HEK293 (cell line): ENCODE measurements at regions not wholly inside any gene's neighbourhood (a gene's known extent, or its start where the extent isn't known, plus 50 kb on each side); places are given as distances from the start of the nearest gene placed in this dataset.

ENCODE experiments used
- CTCF ChIA-PET: fragments of 350-600 bp; formaldehyde crosslinking; extraction: SDS; loops from one replicate; lab custom pipeline; 2021; ENCODE audit warnings: antibody characterized with exemption; lab: Yijun Ruan, JAX
- POLR2A ChIA-PET: fragments of 300-600 bp; formaldehyde crosslinking; extraction: SDS; loops from one replicate; lab custom pipeline; 2020; ENCODE audit warnings: antibody characterized with exemption, inconsistent platforms; lab: Yijun Ruan, JAX
- H3K27ac ChIP-seq: fragments of 200-500 bp; sonication (Bioruptor generic); 2 replicates; pipeline ENCODE4 v1.5.1; 2014; ENCODE audit warnings: low read depth, low read length, control low read depth, inconsistent platforms; ENCODE audit errors: extremely low read depth
- H3K36me3 ChIP-seq, 2 experiments: fragments of 200-500 bp in 1 of 2; sonication (Bioruptor generic) in 1 of 2; 1 replicate in 1 of 2; 2 replicates in 1 of 2; pipeline ENCODE4 v1.5.1; 2014 to 2017; ENCODE audit warnings: inconsistent platforms in 2 of 2, low read length in 2 of 2; ENCODE audit not compliant: control insufficient read depth in 2 of 2, insufficient read depth in 1 of 2
- H3K4me1 ChIP-seq: fragments of 200-500 bp; sonication (Bioruptor generic); 2 replicates; pipeline ENCODE4 v1.5.1; 2014; ENCODE audit warnings: mild to moderate bottlenecking, low read length, inconsistent platforms; ENCODE audit not compliant: control insufficient read depth, insufficient read depth
- H3K4me3 ChIP-seq: 2 replicates; pipeline ENCODE4 v1.5.1; 2011; ENCODE audit warnings: low read depth, mild to moderate bottlenecking, control low read depth, low read length, moderate library complexity
- H3K9me3 ChIP-seq: fragments of 200-500 bp; sonication (Bioruptor generic); 2 replicates; pipeline ENCODE4 v1.5.1; 2014; ENCODE audit warnings: low read depth, low read length, inconsistent platforms; ENCODE audit not compliant: control insufficient read depth, insufficient read depth
- GLIS1 ChIP-seq: fragments of 450-650 bp; formaldehyde crosslinking; IDR thresholded peaks from 2 replicates; pipeline ENCODE4 v1.5.1; 2016; ENCODE audit warnings: missing biosample characterization, missing genetic modification characterization
- HIC1 ChIP-seq: fragments of 450-650 bp; formaldehyde crosslinking; IDR thresholded peaks from 2 replicates; pipeline ENCODE4 v1.5.1; 2016; ENCODE audit warnings: missing biosample characterization, missing genetic modification characterization
- OSR2 ChIP-seq: fragments of 450-650 bp; formaldehyde crosslinking; IDR thresholded peaks from 2 replicates; pipeline ENCODE4 v1.5.1; 2016; ENCODE audit warnings: missing biosample characterization, missing genetic modification characterization
- SCRT1 ChIP-seq: fragments of 450-650 bp; formaldehyde crosslinking; IDR thresholded peaks from 2 replicates; pipeline ENCODE4 v1.5.1; 2016; ENCODE audit warnings: missing biosample characterization, missing genetic modification characterization, borderline replicate concordance
- SCRT2 ChIP-seq: fragments of 450-650 bp; formaldehyde crosslinking; IDR thresholded peaks from 2 replicates; pipeline ENCODE4 v1.5.1; 2016; ENCODE audit warnings: missing biosample characterization, missing genetic modification characterization
- ZBTB44 ChIP-seq: fragments of 450-650 bp; IDR thresholded peaks from 2 replicates; pipeline ENCODE4 v1.5.1; 2018; ENCODE audit warnings: missing biosample characterization, mild to moderate bottlenecking, missing genetic modification characterization
- ZNF48 ChIP-seq: fragments of 450-650 bp; formaldehyde crosslinking; IDR thresholded peaks from 2 replicates; pipeline ENCODE4 v1.5.1; 2016; ENCODE audit warnings: missing biosample characterization, missing genetic modification characterization
- ZNF501 ChIP-seq: fragments of 450-650 bp; formaldehyde crosslinking; IDR thresholded peaks from 2 replicates; pipeline ENCODE4 v1.5.1; 2016; ENCODE audit warnings: missing biosample characterization, missing genetic modification characterization
- ZNF561 ChIP-seq: fragments of 450-650 bp; IDR thresholded peaks from 2 replicates; pipeline ENCODE4 v1.5.1; 2018; ENCODE audit warnings: missing biosample characterization, missing genetic modification characterization, borderline replicate concordance
- ZNF670 ChIP-seq: fragments of 450-650 bp; formaldehyde crosslinking; IDR thresholded peaks from 2 replicates; pipeline ENCODE4 v1.5.1; 2016; ENCODE audit warnings: missing biosample characterization, missing genetic modification characterization, low read depth
- TF ChIP-seq, protein P1 (sequence below): fragments of 450-650 bp; formaldehyde crosslinking; IDR thresholded peaks from 2 replicates; pipeline ENCODE4 v1.5.1; 2016; ENCODE audit warnings: missing biosample characterization, missing genetic modification characterization
- TF ChIP-seq, protein P2 (sequence below): fragments of 450-650 bp; formaldehyde crosslinking; IDR thresholded peaks from 2 replicates; pipeline ENCODE4 v1.5.1; 2016; ENCODE audit warnings: missing biosample characterization, missing genetic modification characterization, low read depth

- no peaks in the 10 kb centered on the region for H3K4me1 ChIP-seq
- no peaks in the 10 kb centered on the region for H3K36me3 ChIP-seq
- CTCF ChIA-PET, result no interaction called here
- TF ChIP-seq, protein P1, sequence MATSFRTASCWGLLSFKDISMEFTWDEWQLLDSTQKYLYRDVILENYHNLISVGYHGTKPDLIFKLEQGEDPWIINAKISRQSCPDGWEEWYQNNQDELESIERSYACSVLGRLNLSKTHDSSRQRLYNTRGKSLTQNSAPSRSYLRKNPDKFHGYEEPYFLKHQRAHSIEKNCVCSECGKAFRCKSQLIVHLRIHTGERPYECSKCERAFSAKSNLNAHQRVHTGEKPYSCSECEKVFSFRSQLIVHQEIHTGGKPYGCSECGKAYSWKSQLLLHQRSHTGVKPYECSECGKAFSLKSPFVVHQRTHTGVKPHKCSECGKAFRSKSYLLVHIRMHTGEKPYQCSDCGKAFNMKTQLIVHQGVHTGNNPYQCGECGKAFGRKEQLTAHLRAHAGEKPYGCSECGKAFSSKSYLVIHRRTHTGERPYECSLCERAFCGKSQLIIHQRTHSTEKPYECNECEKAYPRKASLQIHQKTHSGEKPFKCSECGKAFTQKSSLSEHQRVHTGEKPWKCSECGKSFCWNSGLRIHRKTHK (tag by site-specific recombination), result no peak
- TF ChIP-seq SCRT2, result no peak
- H3K4me3 ChIP-seq, result no peak overlapping the region
- no peak overlapping the region for H3K27ac ChIP-seq
- POLR2A ChIA-PET, result no interaction called here
- no peaks in the 10 kb centered on the region for H3K9me3 ChIP-seq
Observed at GRCh38 chr13:20301403-20302071, 69.4 kb upstream of the GJB6 start.

GRCh38 chr13:20301015-20301402, 68.9 kb upstream of the GJB6 start:
- Histone ChIP-seq H3K4me1 (no peaks in the 10 kb centered on the region), H3K36me3 (no peaks in the 10 kb centered on the region), H3K9me3 (no peaks in the 10 kb centered on the region)
- POLR2A ChIA-PET, result no interaction called here
- TF ChIP-seq ZBTB44 (no peak), GLIS1 (tag by site-specific recombination) (no peak), ZNF561 (no peak), ZNF48 (tag by site-specific recombination) (no peak), ZNF670 (tag by site-specific recombination) (no peak), ZNF501 (tag by site-specific recombination) (no peak)
- TF ChIP-seq, all 188 proteins: peak for 0
- no peak overlapping the region for H3K4me3 ChIP-seq
- H3K27ac ChIP-seq, result no peak overlapping the region
- CTCF ChIA-PET, result interaction anchor here (0.5 kb wide), 1 partner anchor 624 kb away, joined by 3 read pairs; no protein-coding TSS in a partner anchor

- Histone ChIP-seq H3K4me3 (no peak overlapping the region), H3K27ac (no peak overlapping the region)
- POLR2A ChIA-PET, result no interaction called here
- TF ChIP-seq SCRT1 (no peak), HIC1 (tag by site-specific recombination) (no peak), ZBTB44 (no peak), OSR2 (tag by site-specific recombination) (no peak)
- TF ChIP-seq, protein P2, sequence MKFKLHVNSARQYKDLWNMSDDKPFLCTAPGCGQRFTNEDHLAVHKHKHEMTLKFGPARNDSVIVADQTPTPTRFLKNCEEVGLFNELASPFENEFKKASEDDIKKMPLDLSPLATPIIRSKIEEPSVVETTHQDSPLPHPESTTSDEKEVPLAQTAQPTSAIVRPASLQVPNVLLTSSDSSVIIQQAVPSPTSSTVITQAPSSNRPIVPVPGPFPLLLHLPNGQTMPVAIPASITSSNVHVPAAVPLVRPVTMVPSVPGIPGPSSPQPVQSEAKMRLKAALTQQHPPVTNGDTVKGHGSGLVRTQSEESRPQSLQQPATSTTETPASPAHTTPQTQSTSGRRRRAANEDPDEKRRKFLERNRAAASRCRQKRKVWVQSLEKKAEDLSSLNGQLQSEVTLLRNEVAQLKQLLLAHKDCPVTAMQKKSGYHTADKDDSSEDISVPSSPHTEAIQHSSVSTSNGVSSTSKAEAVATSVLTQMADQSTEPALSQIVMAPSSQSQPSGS (tag by site-specific recombination), result no peak
- TF ChIP-seq, all 188 proteins: peak for 0
- no peaks in the 10 kb centered on the region for H3K36me3 ChIP-seq
- CTCF ChIA-PET, result no interaction called here
- H3K9me3 ChIP-seq, result no peaks in the 10 kb centered on the region
- H3K4me1 ChIP-seq, result no peaks in the 10 kb centered on the region
Observed at GRCh38 chr13:20297181-20297580, 65.1 kb upstream of the GJB6 start.
